Hepatocyte (in vitro differentiated cells): ENCODE measurements at regions not wholly inside any gene's neighbourhood (a gene's known extent, or its start where the extent isn't known, plus 50 kb on each side); places are given as distances from the start of the nearest gene placed in this dataset.

ENCODE experiments used
- DNase-seq: peaks from one replicate; pipeline ENCODE4 v3.0.0-alpha.2; 2016; ENCODE audit warnings: low spot score
- H2AFZ ChIP-seq: fragments of 200-600 bp; sonication (generic); 2 replicates; pipeline ENCODE4 v1.6.0; 2016; ENCODE audit warnings: antibody characterized with exemption, mild to moderate bottlenecking
- H3K27ac ChIP-seq: fragments of 200-600 bp; sonication (generic); 2 replicates; pipeline ENCODE4 v1.5.1; 2016; ENCODE audit warnings: mild to moderate bottlenecking
- H3K27me3 ChIP-seq: fragments of 200-600 bp; sonication (generic); 2 replicates; pipeline ENCODE4 v1.6.1; 2016
- H3K36me3 ChIP-seq: fragments of 200-600 bp; sonication (generic); replicated peaks from 2 replicates; pipeline ENCODE4 v1.5.1; 2016; ENCODE audit warnings: low read depth; ENCODE audit not compliant: insufficient read depth
- H3K4me1 ChIP-seq: fragments of 200-600 bp; sonication (generic); 2 replicates; pipeline ENCODE4 v1.5.1; 2016; ENCODE audit warnings: mild to moderate bottlenecking, moderate library complexity; ENCODE audit not compliant: insufficient read depth
- H3K4me2 ChIP-seq: fragments of 200-600 bp; sonication (generic); 2 replicates; pipeline ENCODE4 v1.6.0; 2016
- H3K4me3 ChIP-seq: fragments of 200-600 bp; sonication (generic); 2 replicates; pipeline ENCODE4 v1.5.1; 2016; ENCODE audit warnings: mild to moderate bottlenecking
- H3K79me2 ChIP-seq: fragments of 200-600 bp; sonication (generic); 2 replicates; pipeline ENCODE4 v1.6.0; 2017; ENCODE audit warnings: mild to moderate bottlenecking
- H3K9me2 ChIP-seq: fragments of 200-600 bp; sonication (generic); replicated peaks from 2 replicates; pipeline ENCODE4 v1.6.0; 2017; ENCODE audit warnings: mild to moderate bottlenecking; ENCODE audit not compliant: insufficient read depth
- H3K9me3 ChIP-seq: fragments of 200-600 bp; sonication (generic); 2 replicates; pipeline ENCODE4 v1.5.1; 2016; ENCODE audit warnings: low read depth, mild to moderate bottlenecking
- H4K20me1 ChIP-seq: fragments of 200-600 bp; sonication (generic); 2 replicates; pipeline ENCODE4 v1.6.0; 2016; ENCODE audit warnings: mild to moderate bottlenecking; ENCODE audit not compliant: insufficient read depth, poor library complexity, severe bottlenecking
- CTCF ChIP-seq: fragments of 200-600 bp; sonication (generic); IDR thresholded peaks from 2 replicates; pipeline ENCODE4 v1.5.1; 2016; ENCODE audit warnings: antibody characterized with exemption, mild to moderate bottlenecking; ENCODE audit not compliant: poor library complexity
- EZH2 ChIP-seq: fragments of 200-600 bp; sonication (generic); IDR thresholded peaks from 2 replicates; pipeline ENCODE4 v1.6.1; 2016; ENCODE audit warnings: antibody characterized with exemption, mild to moderate bottlenecking, borderline replicate concordance
- EZH2phosphoT487 ChIP-seq: fragments of 200-600 bp; sonication (generic); IDR thresholded peaks from one replicate; pipeline ENCODE4 v1.6.1; 2018; ENCODE audit warnings: antibody characterized with exemption, mild to moderate bottlenecking, low read depth, moderate library complexity; ENCODE audit not compliant: unreplicated experiment, severe bottlenecking
- WGBS: methylation state at CpG from one replicate; pipeline ENCODE4 v1.1.6; 2016; ENCODE audit warnings: low lambda C conversion rate; ENCODE audit errors: missing lambda C conversion rate; 5-methylcytosine and 5-hydroxymethylcytosine counted together

DNA sequence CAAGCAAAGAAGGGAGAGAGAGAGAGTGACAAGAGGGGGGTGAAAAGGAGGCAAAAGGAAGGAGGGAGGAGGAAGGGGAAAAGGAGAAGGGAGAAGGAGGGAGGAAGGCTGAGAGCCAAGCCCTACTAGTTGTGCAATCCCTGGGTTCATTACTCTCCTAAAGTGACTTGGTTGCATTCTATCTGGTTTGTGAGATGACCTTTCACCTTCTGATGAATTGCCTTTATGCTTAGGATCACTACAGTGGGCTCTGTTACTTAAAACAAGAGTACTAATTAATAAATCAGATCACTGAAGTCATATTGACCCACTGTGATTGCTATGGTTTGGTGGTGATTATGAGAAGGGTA, 144.9 kb downstream of the KIF20B start:
- Histone ChIP-seq H3K4me3 (no peak overlapping the region), H3K27ac (no peak overlapping the region), H3K36me3 (no peaks in the 10 kb centered on the region), H3K4me2 (no peak overlapping the region), H3K27me3 (no peaks in the 10 kb centered on the region), H3K4me1 (no peaks in the 10 kb centered on the region), H2AFZ (no peak overlapping the region), H4K20me1 (no peaks in the 10 kb centered on the region), H3K9me3 (no peaks in the 10 kb centered on the region), H3K79me2 (no peaks in the 10 kb centered on the region), H3K9me2 (no peaks in the 10 kb centered on the region)
- TF ChIP-seq CTCF (no peak), EZH2phosphoT487 (no peak), EZH2 (no peak)
- DNase-seq: no peak

GRCh38 chr10:89846786-89847185, 145.4 kb downstream of the KIF20B start:
- H3K36me3 ChIP-seq: no peaks in the 10 kb centered on the region
- 85% methylated on average over 1 of the region's 1 CpG for WGBS
- no peak for DNase-seq
- H3K27me3 ChIP-seq: no peaks in the 10 kb centered on the region
- H3K79me2 ChIP-seq: no peaks in the 10 kb centered on the region
- no peak overlapping the region for H3K27ac ChIP-seq
- H3K4me1 ChIP-seq: no peaks in the 10 kb centered on the region
- TF ChIP-seq CTCF: no peak
- TF ChIP-seq EZH2: no peak
- TF ChIP-seq EZH2phosphoT487: no peak
- no peak overlapping the region for H3K4me3 ChIP-seq
- no peak overlapping the region for H2AFZ ChIP-seq
- H3K4me2 ChIP-seq: no peak overlapping the region
- no peaks in the 10 kb centered on the region for H3K9me2 ChIP-seq
- no peaks in the 10 kb centered on the region for H4K20me1 ChIP-seq
- H3K9me3 ChIP-seq: no peaks in the 10 kb centered on the region

- Histone ChIP-seq H4K20me1 (no peaks in the 10 kb centered on the region), H3K36me3 (no peaks in the 10 kb centered on the region), H2AFZ (no peak overlapping the region), H3K4me3 (no peak overlapping the region), H3K9me2 (no peaks in the 10 kb centered on the region), H3K4me2 (no peak overlapping the region), H3K4me1 (no peaks in the 10 kb centered on the region), H3K79me2 (no peaks in the 10 kb centered on the region), H3K27ac (no peak overlapping the region), H3K9me3 (no peaks in the 10 kb centered on the region), H3K27me3 (no peaks in the 10 kb centered on the region)
- no peak for DNase-seq
- 97% methylated on average over 5 of the region's 5 CpGs for WGBS
- TF ChIP-seq CTCF: no peak
- no peak for TF ChIP-seq EZH2
- TF ChIP-seq EZH2phosphoT487: no peak
Observed at GRCh38 chr10:89852872-89853271, 151.5 kb downstream of the KIF20B start.

GRCh38 chr10:89853781-89854191, 152.4 kb downstream of the KIF20B start:
- Histone ChIP-seq H3K4me2 (no peak overlapping the region), H3K4me3 (no peak overlapping the region), H3K36me3 (no peaks in the 10 kb centered on the region), H4K20me1 (no peaks in the 10 kb centered on the region), H3K79me2 (no peaks in the 10 kb centered on the region), H3K9me3 (no peaks in the 10 kb centered on the region), H3K27ac (no peak overlapping the region), H2AFZ (no peak overlapping the region), H3K4me1 (no peaks in the 10 kb centered on the region), H3K27me3 (no peaks in the 10 kb centered on the region), H3K9me2 (no peaks in the 10 kb centered on the region)
- no peak for DNase-seq
- TF ChIP-seq EZH2: no peak
- no peak for TF ChIP-seq CTCF
- no peak for TF ChIP-seq EZH2phosphoT487
- 57% methylated on average over 18 of the region's 18 CpGs for WGBS
